ENCODE measurements at regions not wholly inside any gene's neighbourhood (a gene's known extent, or its start where the extent isn't known, plus 50 kb on each side); places are given as distances from the start of the nearest gene placed in this dataset.

DNA sequence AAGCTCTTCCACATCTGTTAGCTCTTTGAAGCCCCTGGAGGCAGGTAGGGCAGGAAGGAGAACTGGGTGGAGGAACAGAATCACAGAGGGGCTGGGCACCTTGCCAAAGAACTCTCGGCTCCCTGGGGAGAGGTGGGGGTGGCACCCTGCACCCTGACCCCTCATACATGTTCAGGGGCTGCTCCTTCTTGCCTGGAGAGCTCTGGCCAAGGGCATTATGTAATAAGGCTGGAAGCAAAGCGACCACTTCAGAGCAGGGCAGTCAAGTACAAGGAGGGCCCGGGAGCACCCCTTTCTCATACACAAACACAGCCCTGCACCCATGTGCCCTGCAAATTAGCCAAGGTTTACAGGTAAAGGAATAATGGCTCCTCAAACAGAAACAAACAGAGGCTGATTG, 351.9 kb upstream of the TSHZ3 start:
- TF ChIP-seq, protein P1, sequence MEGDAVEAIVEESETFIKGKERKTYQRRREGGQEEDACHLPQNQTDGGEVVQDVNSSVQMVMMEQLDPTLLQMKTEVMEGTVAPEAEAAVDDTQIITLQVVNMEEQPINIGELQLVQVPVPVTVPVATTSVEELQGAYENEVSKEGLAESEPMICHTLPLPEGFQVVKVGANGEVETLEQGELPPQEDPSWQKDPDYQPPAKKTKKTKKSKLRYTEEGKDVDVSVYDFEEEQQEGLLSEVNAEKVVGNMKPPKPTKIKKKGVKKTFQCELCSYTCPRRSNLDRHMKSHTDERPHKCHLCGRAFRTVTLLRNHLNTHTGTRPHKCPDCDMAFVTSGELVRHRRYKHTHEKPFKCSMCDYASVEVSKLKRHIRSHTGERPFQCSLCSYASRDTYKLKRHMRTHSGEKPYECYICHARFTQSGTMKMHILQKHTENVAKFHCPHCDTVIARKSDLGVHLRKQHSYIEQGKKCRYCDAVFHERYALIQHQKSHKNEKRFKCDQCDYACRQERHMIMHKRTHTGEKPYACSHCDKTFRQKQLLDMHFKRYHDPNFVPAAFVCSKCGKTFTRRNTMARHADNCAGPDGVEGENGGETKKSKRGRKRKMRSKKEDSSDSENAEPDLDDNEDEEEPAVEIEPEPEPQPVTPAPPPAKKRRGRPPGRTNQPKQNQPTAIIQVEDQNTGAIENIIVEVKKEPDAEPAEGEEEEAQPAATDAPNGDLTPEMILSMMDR (IDR thresholded peaks at IDR 0.05), result no peak
- TF ChIP-seq EP300 (IDR thresholded peaks at IDR 0.05), result no peak
- no peak for TF ChIP-seq POLR2A (IDR thresholded peaks at IDR 0.05; ENCODE audit: low read depth)

Measured in esophagus muscularis mucosa (tissue), 4 donors.